Endometrium (tissue), 2 donors: ENCODE measurements at regions not wholly inside any gene's neighbourhood (a gene's known extent, or its start where the extent isn't known, plus 50 kb on each side); places are given as distances from the start of the nearest gene placed in this dataset.
A peak's percentile ranks its signal among the peaks of the same experiment; 100 is the strongest.

Source experiments
- FAIRE-seq: peaks from 2 replicates; lab custom pipeline; 2012; peaks lifted over from hg19 to GRCh38; lab: Jason Lieb, UNC
- donor health status: control.
- donor health status: control.

DNA sequence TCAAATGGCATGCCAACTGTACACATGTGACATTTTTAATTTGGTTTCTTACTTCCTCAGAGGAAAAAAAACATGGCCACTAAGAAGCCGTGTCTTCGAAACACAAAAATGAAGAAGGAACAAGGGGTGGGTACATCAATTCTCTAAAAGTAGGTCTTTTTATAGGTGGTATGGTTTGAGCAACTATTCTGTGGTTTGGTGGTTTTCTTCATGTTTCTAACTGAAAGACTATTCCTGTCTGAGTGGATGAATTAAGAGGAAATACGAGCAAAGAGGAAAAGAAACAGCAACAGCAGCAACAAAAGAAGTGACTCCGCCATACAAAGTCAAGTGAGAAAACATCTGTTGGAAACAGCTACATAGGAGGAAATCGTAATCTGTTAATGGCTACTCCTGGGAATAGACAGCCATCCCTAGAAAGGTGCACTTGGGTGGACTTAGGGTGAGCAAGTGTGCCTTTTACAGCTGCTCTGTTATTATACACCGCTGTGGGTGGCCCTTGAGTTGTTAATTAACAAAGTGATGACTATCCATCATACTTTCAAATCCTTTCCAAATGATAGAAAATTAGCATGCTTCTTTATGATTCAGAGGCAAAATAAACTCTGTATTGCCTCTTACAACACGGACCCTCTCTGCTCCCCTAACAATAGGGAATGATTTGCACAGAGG is 575.8 kb downstream of the TLE1 start:
- no peak for FAIRE-seq

GRCh38 chr9:81112627-81113452 is 576.5 kb downstream of the TLE1 start:
- FAIRE-seq = no peak

GRCh38 chr9:81108821-81109220 is 580.5 kb downstream of the TLE1 start:
- FAIRE-seq = no peak

GRCh38 chr9:81108391-81108790 is 581.0 kb downstream of the TLE1 start:
- no peak for FAIRE-seq

GRCh38 chr9:81103597-81104471 is 585.5 kb downstream of the TLE1 start:
- no peak for FAIRE-seq

- FAIRE-seq = no peak
Measured at GRCh38 chr9:81097131-81097847, 592.1 kb downstream of the TLE1 start.

DNA sequence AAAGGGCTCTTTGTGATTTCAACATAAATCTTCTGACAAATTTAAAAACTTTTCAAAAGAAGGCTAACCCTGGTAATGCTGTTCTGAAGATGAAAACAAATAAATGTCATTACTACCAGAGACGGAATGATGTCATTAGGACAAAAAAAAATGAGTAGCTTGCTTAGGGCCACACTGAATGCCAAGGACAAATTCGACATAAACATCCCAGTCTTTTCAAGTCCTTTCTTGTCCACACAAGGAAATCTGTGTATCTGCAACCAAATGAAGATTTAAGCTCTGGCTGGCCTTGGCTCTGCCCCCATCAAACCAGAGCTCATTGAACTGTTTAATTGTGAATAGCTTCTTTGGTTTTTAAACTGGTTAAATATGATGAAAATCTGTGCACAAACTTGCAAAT is 592.7 kb downstream of the TLE1 start:
- FAIRE-seq = no peak

- peak; percentile 80 for FAIRE-seq
Measured at GRCh38 chr9:81092057-81092456, 597.3 kb downstream of the TLE1 start.

GRCh38 chr9:81088341-81088740 is 601.0 kb downstream of the TLE1 start:
- no peak for FAIRE-seq

GRCh38 chr9:81086416-81086815 is 602.9 kb downstream of the TLE1 start:
- no peak for FAIRE-seq

- FAIRE-seq = peak; percentile 26
Measured at GRCh38 chr9:81083854-81084512, 605.4 kb downstream of the TLE1 start.

DNA sequence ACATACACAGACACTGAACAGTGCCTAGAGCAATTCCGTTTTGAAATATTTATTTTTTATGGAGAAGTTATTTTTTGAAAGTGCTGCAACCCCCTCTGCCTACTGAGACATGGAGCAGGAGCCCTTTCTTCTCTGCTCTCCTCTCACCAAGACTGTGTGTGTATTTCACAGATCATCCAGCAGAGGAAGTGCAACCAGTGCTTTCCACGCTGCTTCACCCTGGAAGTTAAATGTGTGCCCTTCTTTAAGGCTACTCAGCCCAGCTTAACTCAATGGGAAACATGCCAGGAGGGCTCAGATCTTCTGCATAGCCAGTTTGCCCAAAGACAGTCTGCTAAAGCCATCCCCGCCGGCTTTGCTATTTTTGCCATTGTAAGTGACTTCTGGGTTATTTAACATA is 606.3 kb downstream of the TLE1 start:
- FAIRE-seq = no peak

DNA sequence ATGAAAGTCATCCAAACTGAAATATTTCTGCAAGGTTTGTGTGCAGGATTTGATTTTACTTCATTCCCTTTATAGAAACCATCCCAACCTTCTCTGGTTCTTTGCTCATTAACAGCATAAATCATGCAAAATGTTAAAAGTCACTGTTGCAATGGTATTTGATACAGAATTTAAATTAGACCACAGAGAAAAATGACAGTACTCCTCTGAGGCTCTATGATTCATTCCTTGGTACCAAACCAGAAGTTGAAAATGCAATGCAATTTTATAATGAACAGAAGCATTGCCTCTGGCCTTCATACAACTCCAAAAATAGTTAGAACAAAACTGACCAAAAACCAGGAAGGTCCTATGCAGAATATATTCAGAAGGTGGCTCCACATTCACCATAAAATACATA is 607.1 kb downstream of the TLE1 start:
- FAIRE-seq = no peak

DNA sequence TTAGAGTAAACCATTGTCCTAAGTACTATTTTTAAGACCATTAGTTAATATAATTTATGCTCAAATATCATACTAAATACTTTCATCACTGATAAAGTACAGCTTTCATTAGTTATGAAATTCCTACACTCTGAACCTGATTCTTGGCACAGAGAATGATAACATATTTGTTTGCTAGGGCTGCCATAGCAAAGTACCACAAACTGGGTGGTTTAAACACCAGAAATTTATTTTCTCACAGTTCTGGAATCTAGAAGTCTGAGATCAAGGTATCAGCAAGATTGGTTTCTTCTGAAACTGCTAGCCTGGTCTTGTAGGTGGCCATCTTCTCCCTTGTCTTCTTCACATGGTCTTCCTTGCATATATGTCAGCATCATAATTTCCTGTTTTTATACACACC is 608.4 kb downstream of the TLE1 start:
- no peak for FAIRE-seq

- FAIRE-seq = no peak
Measured at GRCh38 chr9:81080185-81080584, 609.2 kb downstream of the TLE1 start.

DNA sequence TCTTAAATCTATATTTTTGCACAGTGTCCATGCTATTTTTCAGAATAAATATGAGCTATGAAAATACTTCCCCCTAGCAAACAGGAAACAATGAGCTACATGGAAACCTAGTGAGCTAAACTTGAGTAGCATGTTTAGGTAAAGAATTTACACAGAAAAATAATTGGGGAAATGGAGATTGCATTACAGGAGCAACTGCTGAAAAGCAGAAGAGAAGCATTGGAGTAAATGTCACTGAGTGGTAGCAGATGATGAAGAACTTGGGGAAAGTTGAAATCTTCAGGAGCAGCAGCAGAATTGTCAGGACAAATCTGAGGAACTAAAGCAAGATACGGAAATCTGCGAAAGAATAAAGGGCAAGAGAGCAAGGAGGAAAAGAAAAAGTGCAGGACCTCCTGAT is 610.3 kb downstream of the TLE1 start:
- FAIRE-seq = no peak

- FAIRE-seq = no peak
Measured at GRCh38 chr9:81078555-81078954, 610.8 kb downstream of the TLE1 start.

- no peak for FAIRE-seq
Measured at GRCh38 chr9:81077572-81077971, 611.8 kb downstream of the TLE1 start.

- FAIRE-seq = no peak
Measured at GRCh38 chr9:81076131-81076530, 613.2 kb downstream of the TLE1 start.

GRCh38 chr9:81074221-81074620 is 615.1 kb downstream of the TLE1 start:
- FAIRE-seq = no peak

- no peak for FAIRE-seq
Measured at GRCh38 chr9:81073821-81074220, 615.5 kb downstream of the TLE1 start.

DNA sequence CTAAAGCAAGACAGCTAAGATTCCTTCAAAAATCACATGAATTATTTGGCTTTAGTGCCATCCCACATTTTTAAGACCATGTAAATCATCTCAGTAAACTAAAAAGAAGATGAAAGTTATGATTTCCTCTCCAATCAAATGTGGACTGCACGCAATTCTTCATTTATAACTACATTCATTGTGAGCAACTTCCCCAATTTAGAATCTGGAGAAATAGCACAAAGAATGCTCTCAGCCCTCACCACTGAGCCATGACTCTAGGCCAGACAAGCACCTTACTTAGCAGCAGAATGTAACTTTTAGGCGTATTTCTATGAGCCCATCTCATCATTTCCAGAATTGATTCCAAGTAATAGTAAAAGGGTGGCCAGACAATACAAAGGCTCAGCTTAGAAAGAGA is 616.6 kb downstream of the TLE1 start:
- FAIRE-seq = no peak
